Embryonic facial prominence (tissue), 1 donor: ENCODE measurements at regions not wholly inside any gene's neighbourhood (a gene's known extent, or its start where the extent isn't known, plus 50 kb on each side); places are given as distances from the start of the nearest gene placed in this dataset.
"Not testable (repeated sequence)": the region's sequence is repeated elsewhere in the genome, so short reads cannot be mapped to it uniquely, and the experiment has no call there.

Experiments used
- DNase-seq: peaks from one replicate; pipeline ENCODE4 v3.0.0-alpha.2; 2016; ENCODE audit errors: extremely low spot score

DNA sequence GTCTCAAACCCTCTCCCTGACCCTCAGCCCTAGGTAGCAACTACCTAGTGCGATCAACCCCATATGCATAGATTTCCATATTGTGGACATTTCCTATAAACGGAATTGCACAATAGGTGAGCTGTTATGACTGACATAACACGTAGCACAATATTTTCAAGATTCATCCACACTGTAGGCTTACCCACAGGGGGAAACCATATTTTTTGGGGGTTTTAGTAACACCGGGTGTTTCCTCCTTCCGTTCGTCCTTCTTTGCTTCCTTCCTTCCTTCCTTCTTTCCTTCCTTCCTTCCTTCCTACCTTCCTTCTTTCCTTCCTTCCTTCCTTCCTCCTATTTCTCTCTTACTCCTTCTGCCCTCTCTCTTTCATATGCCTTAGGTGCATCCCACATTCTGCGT lies 524.2 kb downstream of the CWH43 start:
- DNase-seq = peak; percentile 7

DNA sequence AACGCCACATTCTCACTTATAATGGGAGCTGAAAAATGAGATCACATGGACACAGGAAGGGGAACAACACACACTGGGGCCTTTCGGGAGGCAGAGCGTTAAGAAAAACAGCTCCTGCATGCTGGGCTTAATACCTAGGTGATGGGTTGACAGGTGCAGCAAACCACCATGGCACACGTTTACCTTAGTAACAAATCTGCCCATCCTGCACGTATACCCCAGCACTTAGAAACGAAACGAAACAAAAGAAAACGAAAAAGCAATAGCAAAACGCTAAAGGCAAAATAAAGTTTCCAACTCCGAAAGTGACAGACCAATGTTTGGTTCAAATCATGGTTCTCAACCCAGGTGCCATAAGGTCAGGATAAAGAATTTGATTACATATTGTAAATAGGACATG lies 525.3 kb downstream of the CWH43 start:
- DNase-seq = not testable (repeated sequence)

DNA sequence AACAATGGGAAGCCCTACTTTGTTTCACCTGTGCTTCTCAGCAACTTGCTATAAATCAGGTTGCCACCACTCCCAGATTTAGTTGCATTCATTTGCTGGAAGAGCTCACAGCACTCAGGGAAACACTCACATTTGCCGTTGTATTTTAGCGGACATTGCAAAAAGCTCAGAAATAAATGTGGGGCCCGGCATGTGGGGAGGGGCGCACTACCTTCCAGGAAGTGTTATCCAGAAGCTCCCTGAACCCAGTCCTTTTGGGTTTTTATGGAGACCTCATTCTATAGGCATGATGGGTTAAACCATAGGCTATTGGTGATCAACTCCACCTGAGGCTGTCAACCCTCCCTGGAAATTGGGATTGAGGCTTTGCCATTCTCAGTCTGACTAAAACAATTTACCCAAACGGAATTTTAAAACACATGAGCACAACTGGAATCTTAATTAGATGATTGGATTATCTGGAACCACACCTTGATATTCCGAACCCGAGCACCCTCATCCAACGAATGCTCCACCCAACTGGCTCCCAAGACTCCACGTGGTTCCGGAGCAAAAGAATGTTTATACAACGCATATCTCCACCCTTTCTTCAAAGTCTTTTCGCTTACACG lies 525.9 kb downstream of the CWH43 start:
- DNase-seq = peak; percentile 6

DNA sequence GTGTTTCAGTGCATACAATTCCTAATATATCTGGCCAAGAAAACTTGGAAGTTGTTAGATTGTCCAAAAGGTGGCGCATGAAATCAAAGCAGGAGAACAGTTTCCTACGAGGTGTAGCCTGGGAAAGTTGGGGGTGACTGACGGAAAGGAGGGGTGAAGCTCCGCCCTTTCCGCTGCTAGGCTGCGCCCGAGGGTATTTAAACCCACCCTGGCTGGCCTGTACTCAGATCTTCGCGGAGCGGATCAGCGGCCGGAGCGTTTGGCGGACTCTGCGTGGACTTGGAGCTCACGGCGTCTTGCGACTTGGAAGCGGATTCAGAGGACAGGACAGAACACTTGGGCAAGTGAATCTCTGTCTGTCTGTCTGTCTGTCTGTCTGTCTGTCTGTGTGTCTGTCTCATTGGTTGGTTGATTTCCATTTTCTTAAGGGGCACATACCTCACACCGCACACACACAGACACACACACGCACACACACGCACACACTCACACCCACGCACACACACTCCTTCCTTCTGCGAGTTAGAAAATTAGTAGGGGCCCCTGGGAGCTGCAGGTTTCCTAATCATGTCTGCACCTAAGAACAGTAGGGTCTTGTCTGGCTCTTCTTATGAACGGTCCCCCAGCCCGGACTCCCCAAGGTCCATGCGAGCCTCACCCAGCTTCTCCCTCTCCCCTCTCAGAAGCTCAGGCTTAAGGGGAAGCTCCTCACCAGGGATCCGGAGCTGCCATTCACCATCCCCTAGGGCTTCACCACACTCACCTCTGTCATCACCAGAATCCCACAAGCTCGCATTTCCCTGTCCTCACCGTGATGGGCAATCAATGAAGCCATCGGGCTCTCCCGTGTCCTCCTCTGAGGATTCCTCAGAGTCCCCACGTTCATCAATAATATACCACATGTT lies 526.8 kb downstream of the CWH43 start:
- DNase-seq = not testable (repeated sequence)

DNA sequence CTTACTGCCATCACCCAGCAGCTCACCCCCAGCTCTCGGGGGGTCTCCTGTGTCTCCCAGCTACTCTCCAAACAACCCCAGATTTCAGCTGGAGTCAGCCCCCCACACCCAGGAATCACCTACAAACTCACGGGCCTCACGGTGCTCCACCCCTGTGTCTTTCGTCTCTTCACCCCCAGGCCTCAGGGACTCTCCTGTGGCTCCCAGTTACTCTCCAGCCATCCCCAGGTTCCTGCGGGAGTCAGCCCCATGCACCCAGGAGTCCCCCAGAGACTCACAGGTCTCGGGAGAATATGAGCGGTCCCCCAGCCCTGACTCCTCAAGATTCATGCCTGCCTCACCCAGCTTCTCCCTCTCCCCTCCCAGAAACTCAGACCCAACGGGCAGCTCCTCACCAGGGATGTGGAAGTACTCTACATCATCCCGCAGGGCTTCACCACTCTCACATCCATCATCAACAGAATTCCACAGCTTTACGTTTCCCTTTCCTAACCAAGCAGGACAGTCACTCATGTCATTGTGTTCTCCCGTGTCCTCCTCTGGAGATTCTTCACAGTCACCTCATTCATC lies 527.6 kb downstream of the CWH43 start:
- not testable (repeated sequence) for DNase-seq

DNA sequence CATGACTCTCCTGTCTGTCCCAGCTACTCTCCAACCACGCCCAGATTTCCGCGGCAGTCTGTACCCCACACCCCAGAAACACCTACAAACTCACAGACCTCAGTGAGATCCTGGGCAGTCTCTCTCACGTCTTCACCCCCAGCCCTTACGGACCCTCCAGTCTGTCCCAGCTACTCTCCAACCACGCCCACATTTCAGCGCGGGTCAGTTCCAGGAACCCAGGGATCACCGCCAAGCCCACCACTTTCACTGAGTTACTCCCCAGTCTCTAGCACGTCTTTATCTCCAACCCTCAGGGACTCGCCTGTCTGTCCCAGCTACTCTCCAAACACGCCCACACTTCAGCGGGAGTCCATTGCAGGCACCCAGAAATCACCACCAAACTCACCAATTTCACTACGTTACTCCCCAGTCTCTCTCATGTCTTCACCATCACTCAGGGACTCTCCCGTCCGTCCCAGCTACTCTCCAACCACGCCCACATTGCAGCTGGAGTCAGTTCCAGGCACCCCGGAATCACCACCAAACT lies 528.2 kb downstream of the CWH43 start:
- peak; percentile 6 for DNase-seq

DNA sequence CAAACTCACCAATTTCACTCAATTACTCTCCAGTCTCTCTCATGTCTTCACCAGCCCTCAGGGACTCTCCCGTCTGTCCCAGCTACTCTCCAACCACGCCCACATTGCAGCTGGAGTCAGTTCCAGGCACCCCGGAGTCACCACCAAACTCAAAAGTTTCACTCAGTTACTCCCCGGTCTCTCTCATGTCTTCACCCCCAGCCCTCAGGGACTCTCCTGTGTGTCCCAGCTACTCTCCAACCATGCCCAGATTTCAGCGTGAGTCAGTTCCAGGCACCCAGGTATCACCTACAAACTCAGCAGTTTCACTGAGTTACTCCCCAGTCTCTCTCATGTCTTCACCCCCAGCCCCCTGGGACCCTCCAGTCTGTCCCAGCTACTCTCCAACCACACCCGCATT lies 528.8 kb downstream of the CWH43 start:
- not testable (repeated sequence) for DNase-seq

DNA sequence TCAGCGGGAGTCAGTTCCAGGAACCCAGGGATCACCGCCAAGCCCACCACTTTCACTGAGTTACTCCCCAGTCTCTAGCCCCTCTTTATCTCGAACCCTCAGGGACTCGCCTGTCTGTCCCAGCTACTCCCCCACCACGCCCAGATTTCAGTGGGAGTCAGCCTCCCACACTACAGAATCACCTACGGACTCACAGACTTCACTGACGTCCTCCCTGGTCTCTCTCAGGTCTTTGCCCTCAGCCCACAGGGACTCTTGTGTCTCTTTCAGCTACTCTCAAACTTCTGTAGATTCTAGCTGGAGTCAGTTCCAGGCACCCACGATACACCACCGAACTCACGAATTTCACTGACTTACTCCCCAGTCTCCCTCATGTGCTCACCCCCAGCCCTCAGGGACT lies 529.2 kb downstream of the CWH43 start:
- not testable (repeated sequence) for DNase-seq

DNA sequence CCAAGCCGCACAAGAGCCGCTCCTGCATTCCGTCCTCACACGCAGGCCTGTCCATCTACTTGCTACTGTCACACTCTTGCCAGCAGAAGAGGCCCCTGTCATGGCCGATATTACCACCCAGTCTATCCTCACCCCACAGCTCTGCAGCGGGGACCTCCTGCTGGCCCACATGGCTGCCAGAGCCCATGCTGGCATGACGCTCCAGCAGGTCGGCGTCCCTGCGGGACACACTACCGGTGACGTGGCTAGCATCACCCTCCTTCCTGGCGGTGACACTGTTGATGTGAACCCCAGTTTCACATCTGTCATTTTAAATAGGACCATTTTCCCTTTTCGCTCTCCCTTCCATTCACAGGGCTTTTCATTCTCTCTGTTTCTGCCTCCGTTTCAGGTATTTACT lies 530.0 kb downstream of the CWH43 start:
- not testable (repeated sequence) for DNase-seq

DNA sequence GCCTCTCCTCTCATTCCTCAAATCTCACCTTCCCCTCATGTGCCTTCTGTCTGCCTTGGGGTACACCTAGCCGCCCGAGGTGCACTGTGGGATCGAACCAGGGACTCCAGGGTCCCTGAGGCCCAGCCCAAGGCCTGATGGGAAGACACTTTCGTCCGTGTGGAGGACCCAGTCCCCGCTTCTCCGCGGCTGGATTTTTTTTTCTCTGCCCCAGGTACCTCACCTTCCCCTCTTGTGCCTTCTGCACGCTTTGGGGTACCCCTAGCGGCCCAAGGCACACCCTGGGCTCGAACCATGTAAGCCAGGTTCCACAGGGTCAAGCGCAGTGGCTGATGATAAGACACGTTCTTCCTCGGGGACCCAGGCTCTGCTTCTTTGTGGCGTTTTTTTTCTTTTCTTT lies 530.7 kb downstream of the CWH43 start:
- DNase-seq = no peak

DNA sequence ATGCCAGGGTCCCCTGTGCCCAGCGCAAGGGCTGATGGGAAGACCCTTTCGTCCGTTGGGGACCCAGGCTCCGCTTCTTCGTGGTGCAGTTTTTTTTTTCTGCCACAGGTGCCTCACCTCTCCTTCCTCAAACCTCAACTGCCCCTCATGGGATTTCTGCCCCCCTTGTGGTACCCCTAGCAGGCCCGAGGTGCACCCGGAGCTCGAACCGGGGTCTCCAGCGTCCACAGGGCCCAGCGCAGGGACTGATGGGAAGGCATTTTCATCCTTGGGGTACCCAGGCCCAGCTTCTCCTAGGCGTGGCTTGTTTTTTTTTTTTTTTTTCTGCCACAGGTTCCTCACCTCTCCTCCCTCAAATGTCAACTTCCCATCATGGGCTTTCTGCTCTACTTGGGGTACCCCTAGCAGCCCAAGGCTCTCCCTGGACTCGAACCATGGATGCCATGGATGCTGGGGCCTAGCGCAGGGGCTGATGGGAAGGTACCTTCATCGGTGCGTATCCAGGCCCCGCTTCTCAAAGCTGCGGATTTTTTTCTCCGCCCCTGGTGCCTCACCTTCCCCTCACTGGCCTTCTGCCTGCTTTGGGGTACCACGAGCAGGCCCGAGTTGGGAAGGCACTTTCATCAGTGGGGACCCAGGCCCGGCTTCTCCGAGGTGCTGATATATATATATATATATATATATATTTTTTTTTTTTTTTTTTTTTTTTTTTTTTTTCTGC lies 531.6 kb downstream of the CWH43 start:
- DNase-seq = not testable (repeated sequence)

DNA sequence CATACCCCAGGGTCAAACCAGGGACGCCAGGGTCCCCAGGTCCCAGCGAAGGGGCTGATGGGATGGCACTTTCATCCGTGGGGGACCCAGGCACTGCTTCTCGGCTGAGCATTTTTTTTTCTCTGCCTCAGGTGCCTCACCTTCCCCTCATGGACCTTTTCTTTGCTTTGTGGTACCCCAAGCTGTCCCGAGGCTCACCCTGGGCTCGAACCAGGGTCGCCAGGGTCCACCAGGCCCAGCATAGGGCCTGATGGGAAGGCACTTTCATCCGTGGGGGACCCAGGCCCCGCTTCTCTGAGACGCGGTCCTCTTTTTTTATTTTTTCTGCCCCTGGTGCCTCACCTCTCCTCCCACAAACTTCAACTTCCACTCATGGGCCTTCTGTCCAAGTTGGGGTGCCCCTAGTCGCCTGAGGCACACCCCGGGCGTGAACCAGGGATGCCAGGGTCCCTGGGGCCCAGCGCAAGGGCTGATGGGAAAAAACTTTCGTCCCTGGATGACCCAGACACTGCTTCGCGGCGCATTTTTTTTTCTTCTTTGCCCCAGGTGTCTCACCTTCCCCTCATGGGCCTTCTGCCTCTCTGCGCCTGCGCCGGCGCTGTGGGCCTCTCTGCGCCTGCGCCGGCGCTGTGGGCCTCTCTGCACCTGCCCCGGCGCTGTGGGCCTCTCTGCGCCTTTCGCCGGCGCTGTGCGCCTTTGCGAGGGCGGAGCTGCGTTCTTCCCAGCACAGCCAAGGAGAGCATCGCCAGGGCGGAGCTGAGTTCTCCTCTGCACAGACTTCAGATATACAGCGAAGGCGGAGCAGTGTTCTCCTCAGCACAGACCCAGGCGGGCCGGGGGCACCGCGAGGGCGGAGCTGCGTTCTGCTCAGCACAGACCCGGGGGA lies 533.3 kb downstream of the CWH43 start:
- not testable (repeated sequence) for DNase-seq

DNA sequence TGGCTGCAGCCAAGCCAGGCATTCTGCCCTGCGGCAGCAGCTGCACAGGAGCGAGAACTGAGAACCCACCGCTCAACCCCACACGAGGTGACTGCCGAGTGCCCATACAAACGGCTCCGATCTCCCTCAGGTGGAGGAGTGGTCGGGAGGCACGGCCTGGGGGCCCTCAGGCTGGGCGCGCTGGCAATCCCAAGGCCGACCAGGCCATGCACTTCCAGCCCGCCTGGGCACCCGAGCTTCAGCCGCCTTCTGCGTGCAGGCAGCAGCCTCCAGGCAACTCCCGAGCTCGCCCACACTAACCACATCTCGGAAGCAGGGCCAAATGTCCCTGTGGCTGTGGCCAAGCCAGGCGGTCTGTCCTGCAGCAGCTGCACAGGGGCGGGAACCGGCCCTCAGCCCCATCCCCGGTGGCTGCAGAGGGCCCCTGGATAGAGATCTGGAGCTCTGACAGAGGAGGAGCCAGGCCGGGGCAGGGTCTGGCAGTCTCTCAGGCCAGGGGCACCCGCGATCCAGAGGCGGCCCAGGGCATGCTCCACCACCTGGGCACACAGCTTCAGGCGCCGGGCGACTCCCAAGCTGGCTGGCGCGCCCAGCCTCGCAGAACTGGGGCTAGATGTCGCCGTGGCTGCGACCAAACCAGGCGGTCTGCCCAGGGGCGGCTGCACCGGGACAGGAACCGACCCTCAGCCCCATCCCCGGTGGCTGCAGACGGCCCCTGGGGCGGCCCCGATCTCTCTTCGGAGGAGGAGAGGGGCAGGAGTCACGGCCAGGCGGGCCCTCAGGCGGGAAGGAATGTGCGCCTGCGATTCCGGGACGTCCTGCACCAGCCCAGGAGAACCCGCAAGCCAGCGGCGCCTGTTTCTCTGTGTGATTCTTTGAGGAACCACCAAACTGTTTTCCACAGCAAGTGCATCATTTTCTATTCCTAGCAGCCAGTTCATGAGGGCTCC lies 538.0 kb downstream of the CWH43 start:
- DNase-seq = not testable (repeated sequence)

DNA sequence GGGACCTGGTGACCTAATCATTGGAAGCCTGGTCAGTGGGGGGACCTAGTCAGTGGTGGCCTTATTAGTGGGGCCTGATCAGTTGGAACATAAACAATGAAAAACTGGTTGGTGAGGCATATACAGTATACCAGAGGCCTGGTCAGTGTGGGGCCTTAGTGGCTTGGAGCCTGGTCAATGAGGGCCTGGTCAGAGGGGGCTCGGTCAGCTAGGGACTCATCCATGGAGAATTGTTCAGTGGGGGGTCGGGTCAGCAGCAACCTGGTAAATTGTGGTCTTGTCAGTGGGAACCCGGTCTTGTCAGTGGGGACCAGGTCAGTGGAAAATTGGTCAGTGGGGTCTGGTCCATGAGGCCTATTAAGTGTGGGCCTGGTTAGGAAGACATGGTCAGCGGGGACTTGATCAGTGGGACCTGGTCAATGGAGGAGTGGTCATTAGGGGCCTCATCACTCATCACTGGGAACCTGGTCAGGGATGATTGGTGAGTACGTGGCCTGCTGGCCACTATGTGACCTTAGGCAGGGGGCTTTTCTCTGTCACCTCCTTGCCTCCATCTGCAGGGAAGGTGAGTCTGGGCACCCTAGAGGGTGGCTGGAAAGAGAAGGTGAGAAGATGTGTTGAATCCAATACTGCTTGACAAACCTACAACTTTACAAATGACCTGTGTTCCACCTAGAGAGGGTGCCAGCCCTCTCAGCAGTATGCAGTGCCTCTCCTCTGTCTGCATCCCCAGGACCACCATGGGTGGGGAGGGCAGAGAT lies 573.0 kb downstream of the CWH43 start:
- not testable (repeated sequence) for DNase-seq

DNA sequence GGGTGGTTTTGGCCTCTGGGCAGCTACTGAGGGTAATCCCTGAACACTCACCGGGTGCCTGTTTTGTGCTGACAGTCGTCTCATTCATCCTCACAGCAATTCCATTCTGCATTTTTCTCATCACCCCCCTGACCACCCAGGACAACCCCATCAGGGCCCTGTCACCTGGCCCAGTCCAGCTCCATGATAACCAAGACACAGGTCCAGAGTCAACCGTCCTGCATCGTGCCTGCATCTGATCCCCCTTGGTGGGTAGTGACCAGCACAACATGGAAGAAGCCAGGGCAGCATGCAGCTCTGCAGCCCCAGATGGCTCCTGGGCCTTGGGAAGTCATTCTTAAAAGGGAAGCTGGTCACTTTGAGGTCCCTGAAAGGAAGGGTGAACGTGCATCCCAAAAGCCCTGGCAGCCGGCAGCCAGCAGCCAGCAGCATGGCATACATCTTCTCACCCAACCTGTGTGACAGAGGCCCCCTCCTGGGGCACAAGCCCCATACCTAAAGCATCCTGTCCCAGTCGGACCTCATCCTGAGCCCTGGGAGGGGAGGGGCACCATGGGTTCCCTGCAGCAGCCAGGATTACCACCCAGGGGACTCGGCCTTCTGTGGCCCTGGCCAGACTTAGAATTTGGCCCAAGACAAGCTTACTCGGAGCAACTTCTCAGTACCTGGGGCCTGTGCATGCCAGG lies 574.2 kb downstream of the CWH43 start:
- not testable (repeated sequence) for DNase-seq

DNA sequence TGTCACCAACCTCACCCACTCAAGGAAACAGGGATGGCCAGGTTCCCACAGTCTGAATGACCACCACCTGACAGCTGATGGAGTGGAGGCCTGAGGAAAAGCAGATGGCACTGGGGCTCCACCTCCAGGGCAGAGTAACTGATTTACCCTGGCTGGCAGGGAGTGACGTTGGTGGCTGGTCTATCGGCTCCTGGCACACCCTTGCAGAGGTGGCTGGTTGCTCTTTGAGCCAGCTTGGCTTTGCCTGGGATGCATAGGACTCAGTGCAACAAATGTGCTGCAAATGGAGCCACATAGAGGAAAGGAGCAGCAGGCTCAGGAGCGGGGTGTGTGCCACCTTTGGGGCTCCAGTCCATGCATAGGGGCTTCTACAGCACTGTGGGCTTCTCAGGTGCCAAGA lies 574.8 kb downstream of the CWH43 start:
- DNase-seq = not testable (repeated sequence)

DNA sequence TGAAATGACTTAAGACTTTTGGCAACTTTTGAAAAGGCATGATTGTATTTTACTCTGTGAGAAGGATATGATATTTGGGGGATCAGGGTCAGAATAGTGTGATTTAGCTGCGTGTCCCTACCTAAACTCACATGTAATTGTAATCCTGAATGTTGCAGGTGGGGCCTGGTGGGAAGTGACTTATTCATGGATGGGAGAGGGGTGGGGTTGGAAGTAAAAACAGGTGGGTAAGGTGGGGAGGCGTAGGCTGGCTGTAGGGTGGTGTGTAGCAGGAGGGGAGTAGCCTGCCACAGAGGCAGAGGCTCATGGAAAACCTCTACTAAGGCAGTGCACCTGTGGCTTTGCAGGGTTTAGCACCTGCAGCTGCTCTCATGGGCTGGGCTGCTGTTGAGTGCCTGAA lies 584.2 kb downstream of the CWH43 start:
- not testable (repeated sequence) for DNase-seq

DNA sequence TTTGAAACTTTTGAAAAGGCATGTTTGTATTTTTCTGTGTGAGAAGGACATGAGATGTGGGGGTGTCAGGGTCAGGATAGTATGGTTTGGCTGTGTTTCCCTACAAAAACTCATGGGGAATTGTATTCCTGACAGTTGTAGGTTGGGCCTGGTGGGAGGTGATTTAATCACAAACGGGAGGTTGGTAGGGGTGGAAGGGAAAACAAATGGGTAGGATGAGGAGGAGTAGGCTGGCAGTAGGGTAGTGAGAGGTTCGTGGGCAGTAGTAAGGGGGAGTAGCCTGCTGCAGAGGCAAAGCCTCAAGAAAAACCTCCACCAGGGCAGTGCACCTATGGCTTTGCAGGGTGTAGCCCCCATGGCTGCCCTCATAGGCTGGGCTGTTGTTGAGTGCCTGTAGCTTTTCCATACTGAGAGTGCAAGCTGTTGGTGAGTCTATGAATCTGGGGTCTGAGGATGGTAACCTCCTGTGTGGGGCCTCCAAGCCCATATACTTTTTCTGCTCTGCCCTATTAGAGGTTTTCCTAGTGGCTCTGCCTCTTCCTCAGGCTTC lies 587.7 kb downstream of the CWH43 start:
- DNase-seq = not testable (repeated sequence)
